ENCODE measurements at regions not wholly inside any gene's neighbourhood (a gene's known extent, or its start where the extent isn't known, plus 50 kb on each side); places are given as distances from the start of the nearest gene placed in this dataset.

GRCh38 chr2:2662037-2662846, 331.2 kb upstream of the MYT1L start:
- no peaks in the 10 kb centered on the region for H3K4me1 ChIP-seq
- H3K9me3 ChIP-seq, result no peaks in the 10 kb centered on the region
- H3K4me3 ChIP-seq, result no peak overlapping the region
- intact Hi-C loops (cut with DNase I), result no loop called here
- H3K27ac ChIP-seq, result no peak overlapping the region
- peak; percentile 23 for DNase-seq
- no peak overlapping the region for H3K9ac ChIP-seq (ENCODE audit: low read depth in 2 of 2, low read length in 2 of 2)
- H3K27me3 ChIP-seq, result no peaks in the 10 kb centered on the region
- H3K36me3 ChIP-seq, result no peaks in the 10 kb centered on the region
- TF ChIP-seq, protein P1, sequence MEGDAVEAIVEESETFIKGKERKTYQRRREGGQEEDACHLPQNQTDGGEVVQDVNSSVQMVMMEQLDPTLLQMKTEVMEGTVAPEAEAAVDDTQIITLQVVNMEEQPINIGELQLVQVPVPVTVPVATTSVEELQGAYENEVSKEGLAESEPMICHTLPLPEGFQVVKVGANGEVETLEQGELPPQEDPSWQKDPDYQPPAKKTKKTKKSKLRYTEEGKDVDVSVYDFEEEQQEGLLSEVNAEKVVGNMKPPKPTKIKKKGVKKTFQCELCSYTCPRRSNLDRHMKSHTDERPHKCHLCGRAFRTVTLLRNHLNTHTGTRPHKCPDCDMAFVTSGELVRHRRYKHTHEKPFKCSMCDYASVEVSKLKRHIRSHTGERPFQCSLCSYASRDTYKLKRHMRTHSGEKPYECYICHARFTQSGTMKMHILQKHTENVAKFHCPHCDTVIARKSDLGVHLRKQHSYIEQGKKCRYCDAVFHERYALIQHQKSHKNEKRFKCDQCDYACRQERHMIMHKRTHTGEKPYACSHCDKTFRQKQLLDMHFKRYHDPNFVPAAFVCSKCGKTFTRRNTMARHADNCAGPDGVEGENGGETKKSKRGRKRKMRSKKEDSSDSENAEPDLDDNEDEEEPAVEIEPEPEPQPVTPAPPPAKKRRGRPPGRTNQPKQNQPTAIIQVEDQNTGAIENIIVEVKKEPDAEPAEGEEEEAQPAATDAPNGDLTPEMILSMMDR (IDR thresholded peaks at IDR 0.05), result no peak

GRCh38 chr2:2660789-2661355, 329.8 kb upstream of the MYT1L start:
- TF ChIP-seq, protein P1 (IDR thresholded peaks at IDR 0.05), result no peak
- Histone ChIP-seq H3K27me3 (no peaks in the 10 kb centered on the region), H3K36me3 (no peaks in the 10 kb centered on the region), H3K4me3 (no peak overlapping the region), H3K27ac (no peak overlapping the region), H3K9ac (ENCODE audit: low read depth in 2 of 2, low read length in 2 of 2) (no peak overlapping the region), H3K9me3 (no peaks in the 10 kb centered on the region), H3K4me1 (no peaks in the 10 kb centered on the region)
- intact Hi-C loops (cut with DNase I), result no loop called here
- no peak for DNase-seq

GRCh38 chr2:2657121-2657962, 326.3 kb upstream of the MYT1L start:
- intact Hi-C loops (cut with DNase I), result no loop called here
- H3K36me3 ChIP-seq, result no peaks in the 10 kb centered on the region
- H3K27ac ChIP-seq, result no peak overlapping the region
- H3K4me3 ChIP-seq, result no peak overlapping the region
- H3K27me3 ChIP-seq, result no peaks in the 10 kb centered on the region
- TF ChIP-seq, protein P1 (IDR thresholded peaks at IDR 0.05), result no peak
- no peak overlapping the region for H3K9ac ChIP-seq (ENCODE audit: low read depth in 2 of 2, low read length in 2 of 2)
- no peaks in the 10 kb centered on the region for H3K9me3 ChIP-seq
- no peaks in the 10 kb centered on the region for H3K4me1 ChIP-seq
- DNase-seq, result no peak

GRCh38 chr2:2656115-2657011, 325.3 kb upstream of the MYT1L start:
- H3K27ac ChIP-seq, result no peak overlapping the region

More at GRCh38 chr2:2656115-2657011, 325.3 kb upstream of the MYT1L start:
- Histone ChIP-seq H3K9me3 (no peaks in the 10 kb centered on the region), H3K36me3 (no peaks in the 10 kb centered on the region), H3K4me1 (no peaks in the 10 kb centered on the region), H3K9ac (ENCODE audit: low read depth in 2 of 2, low read length in 2 of 2) (no peak overlapping the region), H3K4me3 (no peak overlapping the region), H3K27me3 (no peaks in the 10 kb centered on the region)
- intact Hi-C loops (cut with DNase I), result no loop called here
- TF ChIP-seq, protein P1 (IDR thresholded peaks at IDR 0.05), result no peak
- DNase-seq, result no peak

All from colonic mucosa (tissue), 4 donors.